Colonic mucosa (tissue), 4 donors: ENCODE measurements at regions not wholly inside any gene's neighbourhood (a gene's known extent, or its start where the extent isn't known, plus 50 kb on each side); places are given as distances from the start of the nearest gene placed in this dataset.

ENCODE experiments used
- DNase-seq: peaks from one replicate; pipeline ENCODE4 v3.0.0-alpha.2; 2020
- H3K27ac ChIP-seq: fragments of 200-600 bp; one replicate; pipeline ENCODE4 v1.8.0; 2021
- H3K27me3 ChIP-seq: fragments of 200-600 bp; one replicate; pipeline ENCODE4 v1.8.0; 2021
- H3K36me3 ChIP-seq: fragments of 200-600 bp; one replicate; pipeline ENCODE4 v1.8.0; 2021
- H3K4me1 ChIP-seq: fragments of 200-600 bp; one replicate; pipeline ENCODE4 v1.8.0; 2021; ENCODE audit warnings: mild to moderate bottlenecking
- H3K4me3 ChIP-seq: fragments of 200-600 bp; one replicate; pipeline ENCODE4 v1.8.0; 2021
- H3K9ac ChIP-seq, 2 donors: one replicate each; pipeline ENCODE4 v1.7.0; 2013; ENCODE audit warnings: control low read depth in 2 of 2, low read depth in 2 of 2, low read length in 2 of 2
- H3K9me3 ChIP-seq: fragments of 200-600 bp; one replicate; pipeline ENCODE4 v1.8.0; 2021
- intact Hi-C: fragments of 100-400 bp; cut with DNase I; formaldehyde crosslinking; loops from one replicate; pipeline ENCODE4 v1.14.1; 2022
- TF ChIP-seq, protein P1 (sequence below): fragments of 200-600 bp; IDR thresholded peaks from one replicate; pipeline ENCODE4 v1.8.0; 2022; ENCODE audit warnings: antibody characterized with exemption, mild to moderate bottlenecking
- donor health status: healthy.
- donor health status: DM: no; HTN: no; CAD: no.
- donor health status: DM: no; HTN: no; CAD: no.

DNA sequence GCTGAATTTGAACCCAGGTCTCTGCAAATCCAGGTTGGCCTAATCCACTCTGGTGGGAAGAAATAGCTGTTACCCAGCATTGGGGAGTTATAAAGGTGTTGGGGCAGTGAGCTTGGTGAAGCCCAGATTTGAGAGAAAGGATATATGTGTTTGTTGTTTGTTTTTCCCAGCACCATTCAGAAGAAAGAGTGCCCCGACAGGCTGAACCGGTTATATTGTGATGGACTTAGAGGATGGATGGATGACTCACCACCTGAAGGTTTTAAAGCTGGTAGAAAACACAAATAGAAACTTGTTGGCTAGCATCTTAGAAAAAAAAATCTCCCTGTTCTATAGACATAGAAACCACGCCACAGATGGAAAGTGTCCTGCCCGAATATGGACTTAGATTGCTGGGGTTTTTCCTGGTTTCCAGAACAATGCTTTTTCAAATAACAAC is 404.6 kb downstream of the MED13L start:
- no peak overlapping the region for H3K4me3 ChIP-seq
- TF ChIP-seq, protein P1, sequence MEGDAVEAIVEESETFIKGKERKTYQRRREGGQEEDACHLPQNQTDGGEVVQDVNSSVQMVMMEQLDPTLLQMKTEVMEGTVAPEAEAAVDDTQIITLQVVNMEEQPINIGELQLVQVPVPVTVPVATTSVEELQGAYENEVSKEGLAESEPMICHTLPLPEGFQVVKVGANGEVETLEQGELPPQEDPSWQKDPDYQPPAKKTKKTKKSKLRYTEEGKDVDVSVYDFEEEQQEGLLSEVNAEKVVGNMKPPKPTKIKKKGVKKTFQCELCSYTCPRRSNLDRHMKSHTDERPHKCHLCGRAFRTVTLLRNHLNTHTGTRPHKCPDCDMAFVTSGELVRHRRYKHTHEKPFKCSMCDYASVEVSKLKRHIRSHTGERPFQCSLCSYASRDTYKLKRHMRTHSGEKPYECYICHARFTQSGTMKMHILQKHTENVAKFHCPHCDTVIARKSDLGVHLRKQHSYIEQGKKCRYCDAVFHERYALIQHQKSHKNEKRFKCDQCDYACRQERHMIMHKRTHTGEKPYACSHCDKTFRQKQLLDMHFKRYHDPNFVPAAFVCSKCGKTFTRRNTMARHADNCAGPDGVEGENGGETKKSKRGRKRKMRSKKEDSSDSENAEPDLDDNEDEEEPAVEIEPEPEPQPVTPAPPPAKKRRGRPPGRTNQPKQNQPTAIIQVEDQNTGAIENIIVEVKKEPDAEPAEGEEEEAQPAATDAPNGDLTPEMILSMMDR = no peak
- no peaks in the 10 kb centered on the region for H3K36me3 ChIP-seq
- intact Hi-C loops = no loop called here
- H3K9ac ChIP-seq = no peak overlapping the region
- H3K4me1 ChIP-seq = no peaks in the 10 kb centered on the region
- H3K27ac ChIP-seq = peak overlapping the region; percentile 53
- H3K27me3 ChIP-seq = no peaks in the 10 kb centered on the region
- DNase-seq = peak; percentile 92
- no peaks in the 10 kb centered on the region for H3K9me3 ChIP-seq

DNA sequence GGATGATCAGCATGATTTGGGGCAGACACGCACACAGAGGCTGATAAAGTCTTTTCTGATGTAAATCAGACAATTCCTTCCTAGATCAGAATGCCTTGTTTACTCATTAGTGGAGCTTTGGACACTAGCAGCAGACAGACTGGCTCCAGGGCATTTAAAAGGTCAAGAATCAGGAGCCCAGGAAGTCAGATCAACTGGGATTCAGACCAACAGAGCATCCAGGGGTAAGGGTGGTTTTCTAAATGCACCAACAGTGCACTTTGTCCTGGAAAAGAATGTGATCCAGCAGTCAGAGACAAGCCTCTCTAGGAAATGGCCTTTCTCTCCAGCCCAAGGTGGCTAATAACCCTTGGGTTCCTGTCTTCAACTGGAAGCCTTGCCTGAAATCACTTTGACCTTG is 405.3 kb downstream of the MED13L start:
- H3K27me3 ChIP-seq = no peaks in the 10 kb centered on the region
- TF ChIP-seq, protein P1 = no peak
- H3K9ac ChIP-seq = no peak overlapping the region
- no peak overlapping the region for H3K4me3 ChIP-seq
- H3K9me3 ChIP-seq = no peaks in the 10 kb centered on the region
- intact Hi-C loops = no loop called here
- no peaks in the 10 kb centered on the region for H3K36me3 ChIP-seq
- peak overlapping the region; percentile 53 for H3K27ac ChIP-seq
- no peak for DNase-seq
- H3K4me1 ChIP-seq = no peaks in the 10 kb centered on the region

DNA sequence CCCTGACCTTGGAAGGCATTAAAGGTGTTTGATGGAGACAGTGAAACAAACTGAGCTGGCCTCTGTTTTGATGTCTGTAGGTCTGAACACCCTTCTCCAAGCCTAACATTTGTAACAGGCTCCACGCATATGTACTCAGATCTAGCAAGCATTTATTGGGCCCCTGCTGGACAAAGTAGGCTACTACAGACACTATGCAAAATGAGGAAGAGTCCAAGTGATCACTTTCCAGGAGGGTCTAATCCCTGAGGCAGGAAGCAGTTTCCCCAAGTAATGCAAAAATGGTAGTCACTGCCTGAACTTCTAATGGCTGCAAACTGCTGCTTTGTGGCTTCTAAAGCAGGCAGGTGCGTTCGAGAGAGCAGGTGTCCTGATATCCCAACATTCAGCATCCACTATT is 405.8 kb downstream of the MED13L start:
- Histone ChIP-seq H3K27me3 (no peaks in the 10 kb centered on the region), H3K36me3 (no peaks in the 10 kb centered on the region), H3K4me3 (no peak overlapping the region), H3K27ac (no peak overlapping the region), H3K9me3 (no peaks in the 10 kb centered on the region), H3K9ac (no peak overlapping the region), H3K4me1 (no peaks in the 10 kb centered on the region)
- TF ChIP-seq, protein P1 = peak; percentile 48
- peak; percentile 53 for DNase-seq
- intact Hi-C loops = no loop called here

DNA sequence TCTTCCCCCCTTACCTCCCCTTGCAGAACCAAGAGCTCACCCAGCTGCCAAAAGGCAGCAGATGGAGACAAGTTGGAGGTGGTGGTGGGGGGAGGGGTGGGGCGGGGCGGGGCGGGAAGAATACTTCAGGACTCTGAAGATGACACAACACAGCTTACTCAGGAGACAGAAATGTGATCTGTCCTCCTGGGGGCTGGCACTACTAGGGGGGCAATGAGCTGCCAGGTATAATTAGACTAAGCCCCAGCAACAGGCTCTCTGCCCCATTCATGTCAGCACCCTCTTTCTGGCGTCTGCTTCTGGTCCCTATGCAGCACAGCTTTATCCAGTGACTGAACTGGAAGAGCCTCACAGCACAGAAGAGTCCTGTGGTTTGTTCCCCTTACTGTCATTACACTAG is 407.0 kb downstream of the MED13L start:
- H3K27me3 ChIP-seq = no peaks in the 10 kb centered on the region
- no peak overlapping the region for H3K4me3 ChIP-seq
- H3K27ac ChIP-seq = no peak overlapping the region
- intact Hi-C loops = no loop called here
- no peaks in the 10 kb centered on the region for H3K9me3 ChIP-seq
- no peak for DNase-seq
- no peaks in the 10 kb centered on the region for H3K4me1 ChIP-seq
- H3K9ac ChIP-seq = no peak overlapping the region
- TF ChIP-seq, protein P1 = no peak
- H3K36me3 ChIP-seq = no peaks in the 10 kb centered on the region

DNA sequence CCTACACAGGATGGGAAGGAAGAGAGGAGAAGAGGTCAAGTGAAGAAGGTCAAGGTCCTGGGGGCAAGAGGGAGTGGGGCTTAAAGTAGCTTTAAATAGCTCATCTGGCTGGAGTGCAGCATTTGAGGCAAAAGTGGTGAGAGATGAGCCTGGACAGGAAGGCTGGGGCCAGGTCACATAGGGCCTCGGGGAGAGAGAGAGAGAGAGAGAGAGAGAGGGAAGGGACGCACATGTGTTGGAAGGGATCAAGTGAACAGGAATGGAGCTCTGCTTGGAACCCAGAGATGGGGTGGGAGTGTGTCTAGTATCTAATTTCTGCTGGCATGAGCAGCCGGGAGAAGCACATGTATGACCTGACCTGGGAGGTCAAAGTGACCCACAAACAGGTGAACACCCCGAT is 407.5 kb downstream of the MED13L start:
- intact Hi-C loops = no loop called here
- H3K27ac ChIP-seq = no peak overlapping the region
- no peak for DNase-seq
- no peaks in the 10 kb centered on the region for H3K4me1 ChIP-seq
- H3K9ac ChIP-seq = no peak overlapping the region
- TF ChIP-seq, protein P1 = no peak
- H3K9me3 ChIP-seq = no peaks in the 10 kb centered on the region
- H3K36me3 ChIP-seq = no peaks in the 10 kb centered on the region
- no peaks in the 10 kb centered on the region for H3K27me3 ChIP-seq
- H3K4me3 ChIP-seq = no peak overlapping the region

DNA sequence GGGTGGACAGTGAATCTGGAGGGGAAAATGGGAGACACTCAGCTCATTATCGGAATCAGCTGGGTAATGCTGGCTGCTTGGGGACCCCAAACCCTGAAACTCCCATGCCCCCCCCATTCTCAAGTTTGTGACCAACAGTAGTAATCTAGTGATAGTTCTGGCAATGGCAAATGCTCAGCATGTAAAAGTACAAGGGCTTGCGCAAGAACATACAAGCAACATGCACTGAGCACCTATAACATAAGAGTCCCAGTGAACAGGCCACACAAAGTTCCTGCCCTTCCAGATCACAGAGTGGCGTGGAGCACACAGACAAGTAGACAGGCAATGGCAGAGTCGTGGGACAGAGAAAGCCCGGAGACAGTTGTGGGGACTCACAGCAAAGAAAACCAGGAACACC is 407.9 kb downstream of the MED13L start:
- Histone ChIP-seq H3K9me3 (no peaks in the 10 kb centered on the region), H3K4me1 (no peaks in the 10 kb centered on the region), H3K27me3 (no peaks in the 10 kb centered on the region), H3K9ac (no peak overlapping the region), H3K36me3 (no peaks in the 10 kb centered on the region), H3K4me3 (no peak overlapping the region), H3K27ac (no peak overlapping the region)
- intact Hi-C loops = loop anchor here (5.0 kb wide), 1 partner anchor 48 kb away; no protein-coding TSS in a partner anchor
- TF ChIP-seq, protein P1 = no peak
- no peak for DNase-seq
